SU-DHL-6 (cell line): ENCODE measurements at regions not wholly inside any gene's neighbourhood (a gene's known extent, or its start where the extent isn't known, plus 50 kb on each side); places are given as distances from the start of the nearest gene placed in this dataset.

Experiments
- H2AFZ ChIP-seq: fragments of 200-600 bp; sonication (generic); 2 replicates; pipeline ENCODE4 v1.6.1; 2014; ENCODE audit warnings: low read depth, mild to moderate bottlenecking, moderate library complexity, mixed read lengths, antibody characterized with exemption, low read length; ENCODE audit not compliant: severe bottlenecking
- H3F3A ChIP-seq: fragments of 200-600 bp; shearing (Covaris generic); 2 replicates; pipeline ENCODE4 v1.6.0; 2016; ENCODE audit warnings: antibody characterized with exemption, mild to moderate bottlenecking; ENCODE audit not compliant: insufficient read depth
- H3K27ac ChIP-seq: fragments of 200-600 bp; sonication (generic); 2 replicates; pipeline ENCODE4 v1.5.1; 2016; ENCODE audit warnings: low read depth, mild to moderate bottlenecking, low read length, moderate library complexity, mixed read lengths
- H3K27me3 ChIP-seq: fragments of 200-600 bp; sonication (generic), shearing (Covaris generic); 2 replicates; pipeline ENCODE4 v1.6.0; 2014; ENCODE audit warnings: mild to moderate bottlenecking, low read length
- H3K36me3 ChIP-seq: fragments of 200-600 bp; sonication (generic); 2 replicates; pipeline ENCODE4 v1.6.1; 2014; ENCODE audit warnings: mild to moderate bottlenecking, low read length, mixed read lengths
- H3K4me2 ChIP-seq: fragments of 300-600, 200-600 bp; shearing (Covaris generic), sonication (generic); 2 replicates; pipeline ENCODE4 v1.6.0; 2014; ENCODE audit warnings: low read length, low read depth, mild to moderate bottlenecking; ENCODE audit not compliant: poor library complexity, severe bottlenecking
- H3K4me3 ChIP-seq: fragments of 200-600 bp; sonication (generic); 2 replicates; pipeline ENCODE4 v1.5.1; 2014; ENCODE audit warnings: antibody characterized with exemption, low read length, mild to moderate bottlenecking, mixed read lengths; ENCODE audit not compliant: insufficient read depth, poor library complexity, severe bottlenecking
- H3K79me2 ChIP-seq: fragments of 200-600 bp; sonication (generic); 2 replicates; pipeline ENCODE4 v1.6.1; 2014; ENCODE audit warnings: mild to moderate bottlenecking, low read length, moderate library complexity; ENCODE audit not compliant: insufficient read depth
- H3K9ac ChIP-seq: fragments of 200-600 bp; sonication (generic); 2 replicates; pipeline ENCODE4 v1.7.0; 2014; ENCODE audit warnings: mild to moderate bottlenecking, low read length
- H3K9me2 ChIP-seq: fragments of 200-600 bp; sonication (generic); replicated peaks from 2 replicates; pipeline ENCODE4 v1.6.1; 2014; ENCODE audit warnings: low read length; ENCODE audit not compliant: insufficient read depth
- H3K9me3 ChIP-seq: fragments of 200-600 bp; sonication (generic); 2 replicates; pipeline ENCODE4 v1.6.1; 2014; ENCODE audit warnings: low read length, mixed read lengths; ENCODE audit not compliant: insufficient read depth
- H4K20me1 ChIP-seq: fragments of 200-600 bp; sonication (generic); 2 replicates; pipeline ENCODE4 v1.6.1; 2014; ENCODE audit warnings: low read depth, mild to moderate bottlenecking, antibody characterized with exemption, low read length, moderate library complexity, mixed read lengths
- EZH2phosphoT487 ChIP-seq: fragments of 200-600 bp; sonication (generic), shearing (Covaris generic); conservative IDR thresholded peaks from 2 replicates; pipeline ENCODE4 v1.6.1; 2018; ENCODE audit warnings: mild to moderate bottlenecking, antibody characterized with exemption, low read length, moderate library complexity, mixed read lengths
- TF ChIP-seq, protein P1 (sequence below): fragments of 200-600 bp; sonication (generic); IDR thresholded peaks from one replicate; pipeline ENCODE4 v1.5.1; 2017; ENCODE audit warnings: antibody characterized with exemption, mild to moderate bottlenecking, low read length, moderate library complexity; ENCODE audit not compliant: insufficient read depth, poor library complexity, severe bottlenecking

DNA sequence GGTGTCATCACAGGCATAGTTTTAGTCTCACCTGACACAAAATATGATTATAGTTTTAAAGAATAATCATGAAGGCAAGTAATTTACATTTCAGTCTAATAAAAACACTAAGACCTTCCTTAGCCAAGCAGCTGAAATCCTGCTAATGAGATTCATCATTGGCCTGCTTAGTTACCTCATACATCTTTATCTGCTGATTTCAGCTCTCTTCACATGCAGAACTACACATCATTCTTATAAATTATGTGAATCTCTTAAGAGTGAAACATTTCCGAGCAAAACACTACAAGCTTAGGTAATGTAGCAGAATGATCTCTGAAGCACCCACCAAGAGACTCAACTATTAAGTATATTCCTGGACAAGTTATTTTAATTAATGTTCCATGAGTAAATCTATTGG is 198.1 kb downstream of the DPY19L2 start:
- Histone ChIP-seq H3K79me2 (no peaks in the 10 kb centered on the region), H3K27ac (no peak overlapping the region), H3F3A (no peaks in the 10 kb centered on the region), H2AFZ (no peak overlapping the region), H3K9me2 (no peaks in the 10 kb centered on the region), H3K4me3 (no peak overlapping the region), H3K9me3 (no peaks in the 10 kb centered on the region), H4K20me1 (no peaks in the 10 kb centered on the region), H3K27me3 (no peaks in the 10 kb centered on the region), H3K4me2 (no peak overlapping the region), H3K36me3 (no peaks in the 10 kb centered on the region), H3K9ac (no peak overlapping the region)
- no peak for TF ChIP-seq EZH2phosphoT487
- TF ChIP-seq, protein P1, sequence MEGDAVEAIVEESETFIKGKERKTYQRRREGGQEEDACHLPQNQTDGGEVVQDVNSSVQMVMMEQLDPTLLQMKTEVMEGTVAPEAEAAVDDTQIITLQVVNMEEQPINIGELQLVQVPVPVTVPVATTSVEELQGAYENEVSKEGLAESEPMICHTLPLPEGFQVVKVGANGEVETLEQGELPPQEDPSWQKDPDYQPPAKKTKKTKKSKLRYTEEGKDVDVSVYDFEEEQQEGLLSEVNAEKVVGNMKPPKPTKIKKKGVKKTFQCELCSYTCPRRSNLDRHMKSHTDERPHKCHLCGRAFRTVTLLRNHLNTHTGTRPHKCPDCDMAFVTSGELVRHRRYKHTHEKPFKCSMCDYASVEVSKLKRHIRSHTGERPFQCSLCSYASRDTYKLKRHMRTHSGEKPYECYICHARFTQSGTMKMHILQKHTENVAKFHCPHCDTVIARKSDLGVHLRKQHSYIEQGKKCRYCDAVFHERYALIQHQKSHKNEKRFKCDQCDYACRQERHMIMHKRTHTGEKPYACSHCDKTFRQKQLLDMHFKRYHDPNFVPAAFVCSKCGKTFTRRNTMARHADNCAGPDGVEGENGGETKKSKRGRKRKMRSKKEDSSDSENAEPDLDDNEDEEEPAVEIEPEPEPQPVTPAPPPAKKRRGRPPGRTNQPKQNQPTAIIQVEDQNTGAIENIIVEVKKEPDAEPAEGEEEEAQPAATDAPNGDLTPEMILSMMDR, result no peak

GRCh38 chr12:63467951-63468350 is 200.3 kb downstream of the DPY19L2 start:
- no peak overlapping the region for H3K4me3 ChIP-seq
- no peak overlapping the region for H3K4me2 ChIP-seq
- no peaks in the 10 kb centered on the region for H3K79me2 ChIP-seq
- no peak overlapping the region for H3K27ac ChIP-seq
- H3K27me3 ChIP-seq, result no peaks in the 10 kb centered on the region
- no peaks in the 10 kb centered on the region for H3K36me3 ChIP-seq
- no peak overlapping the region for H3K9ac ChIP-seq
- TF ChIP-seq EZH2phosphoT487, result no peak
- TF ChIP-seq, protein P1, result no peak
- no peaks in the 10 kb centered on the region for H3K9me2 ChIP-seq
- no peaks in the 10 kb centered on the region for H3K9me3 ChIP-seq
- H2AFZ ChIP-seq, result no peak overlapping the region
- no peaks in the 10 kb centered on the region for H4K20me1 ChIP-seq
- H3F3A ChIP-seq, result no peaks in the 10 kb centered on the region

- H3K9ac ChIP-seq, result no peak overlapping the region
- no peaks in the 10 kb centered on the region for H3K27me3 ChIP-seq
- H3K4me3 ChIP-seq, result no peak overlapping the region
- H3K27ac ChIP-seq, result no peak overlapping the region
- no peaks in the 10 kb centered on the region for H3F3A ChIP-seq
- H3K79me2 ChIP-seq, result no peaks in the 10 kb centered on the region
- H2AFZ ChIP-seq, result no peak overlapping the region
- no peaks in the 10 kb centered on the region for H3K9me2 ChIP-seq
- no peaks in the 10 kb centered on the region for H4K20me1 ChIP-seq
- TF ChIP-seq, protein P1, result no peak
- TF ChIP-seq EZH2phosphoT487, result no peak
- H3K36me3 ChIP-seq, result no peaks in the 10 kb centered on the region
- H3K9me3 ChIP-seq, result no peaks in the 10 kb centered on the region
- no peak overlapping the region for H3K4me2 ChIP-seq
These were observed 210.4 kb downstream of the DPY19L2 start for GRCh38 chr12:63457857-63458256.
